Globus pallidus (tissue), 1 donor: ENCODE measurements at regions not wholly inside any gene's neighbourhood (a gene's known extent, or its start where the extent isn't known, plus 50 kb on each side); places are given as distances from the start of the nearest gene placed in this dataset.
"Not testable (repeated sequence)": the region's sequence is repeated elsewhere in the genome, so short reads cannot be mapped to it uniquely, and the experiment has no call there.

Experiments
- DNase-seq: peaks from one replicate; pipeline ENCODE4 v3.0.0-alpha.2; 2015; ENCODE audit warnings: low spot score

DNA sequence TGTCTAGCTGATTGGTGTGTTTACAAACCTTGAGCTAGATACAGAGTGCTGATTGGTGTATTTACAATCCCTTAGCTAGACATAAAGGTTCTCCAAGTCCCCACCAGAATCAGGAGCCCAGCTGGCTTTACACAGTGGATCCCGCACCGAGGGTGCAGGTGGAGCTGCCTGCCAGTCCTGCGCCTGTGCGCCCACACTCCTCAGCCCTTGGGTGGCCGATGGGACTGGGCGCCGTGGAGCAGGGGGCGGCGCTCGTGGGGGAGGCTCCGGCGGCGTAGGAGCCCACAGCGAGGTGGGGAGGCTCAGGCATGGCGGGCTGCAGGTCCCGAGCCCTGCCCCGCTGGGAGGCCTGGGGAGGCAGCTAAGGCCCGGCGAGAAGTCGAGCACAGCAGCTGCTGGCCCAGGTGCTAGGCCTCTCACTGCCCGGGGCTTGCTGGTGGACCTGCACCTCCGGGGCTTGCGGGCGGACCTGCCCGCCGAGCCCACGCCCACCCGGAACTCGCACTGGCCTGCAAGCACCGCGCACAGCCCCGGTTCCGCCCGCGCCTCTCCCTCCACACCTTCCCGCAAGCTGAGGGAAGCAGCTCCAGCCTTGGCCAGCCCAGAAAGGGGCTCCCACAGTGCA is 51.0 kb upstream of the CDYL start:
- DNase-seq, result not testable (repeated sequence)

- DNase-seq, result not testable (repeated sequence)
Measured at GRCh38 chr6:4724727-4725126, 51.5 kb upstream of the CDYL start.

DNA sequence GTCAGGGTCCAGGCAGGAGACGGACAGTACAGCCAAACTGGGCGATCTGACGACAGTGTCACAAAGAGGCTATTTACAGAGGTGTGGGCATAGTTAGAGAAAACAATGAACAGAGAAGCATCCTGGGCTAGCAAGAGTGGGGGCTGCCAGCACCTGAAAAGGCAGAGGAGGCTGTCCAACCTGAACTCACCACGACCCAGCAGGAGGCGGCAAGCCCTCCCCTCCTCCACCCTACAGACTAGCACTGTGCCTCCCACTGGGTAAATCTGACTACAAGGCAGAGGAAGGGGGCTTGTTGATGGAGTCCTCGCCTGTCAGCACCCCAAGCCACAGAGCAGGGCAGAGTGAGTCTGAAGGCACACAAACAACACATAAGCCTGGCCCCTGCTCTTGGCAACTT is 52.8 kb upstream of the CDYL start:
- DNase-seq, result no peak

DNA sequence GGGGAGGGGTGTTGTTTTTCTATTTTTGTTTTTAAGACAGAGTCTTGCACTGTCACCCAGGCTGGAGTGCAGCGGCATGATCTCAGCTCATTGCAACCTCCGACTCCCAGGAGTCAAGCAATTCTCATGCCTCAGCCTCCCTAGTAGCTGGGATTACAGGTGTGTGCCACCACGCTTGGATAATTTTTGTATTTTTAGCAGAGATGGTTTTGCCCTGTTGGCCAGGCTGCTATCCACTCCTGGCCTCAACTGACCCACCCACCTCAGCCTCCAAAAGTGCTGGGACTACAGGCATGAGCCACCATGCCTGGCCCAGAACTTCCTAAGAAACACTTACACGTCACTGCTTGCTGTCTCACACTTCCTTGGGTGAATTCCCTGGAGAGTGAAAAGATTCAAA is 54.8 kb upstream of the CDYL start:
- DNase-seq, result not testable (repeated sequence)

GRCh38 chr6:4719491-4719890 is 56.7 kb upstream of the CDYL start:
- no peak for DNase-seq

- DNase-seq, result no peak
Measured at GRCh38 chr6:4717856-4718255, 58.3 kb upstream of the CDYL start.

GRCh38 chr6:4717124-4717523 is 59.1 kb upstream of the CDYL start:
- DNase-seq, result no peak

GRCh38 chr6:4714961-4715501 is 61.2 kb upstream of the CDYL start:
- no peak for DNase-seq

DNA sequence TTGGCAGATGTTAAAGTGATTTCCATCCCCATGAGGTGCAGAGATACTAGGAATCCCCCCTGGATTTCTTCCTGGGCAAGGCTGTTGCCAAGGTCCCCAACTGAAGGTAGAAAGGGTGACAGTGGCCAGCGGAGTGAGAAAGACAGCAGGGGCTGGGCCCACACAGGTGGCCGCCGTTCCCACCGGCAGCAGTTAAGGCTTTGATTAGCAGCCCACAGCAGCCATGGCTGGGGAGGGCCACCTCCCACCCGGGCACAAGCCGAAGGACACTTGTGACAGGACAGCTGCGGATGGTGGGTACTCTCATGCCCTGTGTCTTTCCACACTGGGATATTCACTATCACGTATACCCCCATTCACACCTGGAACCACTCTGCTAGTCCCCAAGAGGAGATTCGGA is 63.9 kb upstream of the CDYL start:
- no peak for DNase-seq

DNA sequence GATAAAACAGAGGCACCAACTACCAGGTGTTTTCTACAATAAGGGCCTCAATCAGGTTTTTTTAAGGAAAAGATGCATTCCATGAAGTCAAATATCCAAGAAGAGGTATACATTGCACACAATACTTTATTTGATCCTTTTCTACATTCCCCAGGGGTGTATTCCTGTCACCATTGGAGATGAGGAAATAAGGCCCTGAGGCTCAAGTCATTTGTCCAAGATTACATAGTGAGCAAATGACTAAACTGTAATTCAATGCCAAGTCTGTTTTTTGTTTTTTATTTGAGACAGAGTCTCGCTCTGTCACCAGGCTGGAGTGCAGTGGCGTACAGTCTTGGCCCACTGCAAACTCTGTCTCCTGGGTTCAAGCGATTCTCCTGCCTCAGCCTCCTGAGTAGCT is 69.2 kb upstream of the CDYL start:
- no peak for DNase-seq

DNA sequence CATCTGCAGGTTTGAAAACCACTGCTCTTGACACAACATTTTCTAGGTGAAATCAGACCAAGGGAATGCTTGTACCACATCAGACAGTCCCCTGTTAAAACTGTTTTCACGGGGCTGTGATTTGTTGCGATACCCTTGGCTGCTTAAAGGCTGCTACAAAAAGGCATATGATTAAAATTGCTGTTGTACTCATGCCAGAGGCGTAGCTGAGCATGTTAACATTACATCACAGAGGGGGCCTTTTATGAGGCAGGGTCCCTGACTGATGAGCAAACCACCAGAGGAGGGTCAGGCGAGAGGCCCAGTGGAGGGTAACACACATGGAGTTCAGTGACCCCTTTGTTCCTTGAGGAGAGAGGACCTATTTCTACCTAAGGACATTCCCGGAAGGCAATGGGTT is 70.4 kb upstream of the CDYL start:
- DNase-seq, result no peak

- DNase-seq, result no peak
Measured at GRCh38 chr6:4703382-4703781, 72.8 kb upstream of the CDYL start.

DNA sequence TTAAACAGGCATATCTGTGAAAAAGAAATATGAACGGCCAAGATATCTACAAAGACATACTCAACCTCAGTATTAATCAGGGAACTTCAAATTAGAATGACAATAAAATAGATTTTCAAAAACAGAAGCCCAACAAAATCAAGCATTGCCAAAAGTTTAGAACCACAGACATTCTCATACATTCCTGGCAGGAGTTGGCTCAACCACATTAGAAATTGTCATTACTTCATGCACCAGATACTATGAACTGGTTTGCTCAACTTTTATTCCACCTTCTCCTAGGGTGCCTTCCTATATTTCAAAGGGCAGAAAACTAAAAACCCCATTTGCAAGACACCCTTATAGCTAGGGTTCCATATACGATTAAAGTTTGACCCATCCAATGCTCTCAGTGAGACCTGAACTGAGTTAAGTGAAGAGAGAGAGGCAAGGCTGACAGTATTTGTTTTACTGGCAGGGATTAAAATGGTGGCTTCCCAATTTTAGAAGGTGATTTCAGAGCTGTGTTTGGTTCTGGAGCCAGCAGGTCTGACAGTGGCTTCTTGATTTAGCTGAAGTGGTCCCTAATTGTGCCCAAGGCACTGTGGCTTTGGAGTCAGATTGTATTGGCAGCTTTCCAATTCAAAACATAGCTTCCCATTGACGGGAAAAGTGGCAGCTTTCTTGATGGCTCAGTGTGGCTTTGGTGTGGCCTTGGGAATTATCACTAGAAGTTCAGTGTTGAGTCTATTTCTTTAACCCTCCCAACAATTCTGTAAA is 77.1 kb upstream of the CDYL start:
- DNase-seq, result no peak

GRCh38 chr6:4693173-4693970 is 82.8 kb upstream of the CDYL start:
- DNase-seq, result no peak

DNA sequence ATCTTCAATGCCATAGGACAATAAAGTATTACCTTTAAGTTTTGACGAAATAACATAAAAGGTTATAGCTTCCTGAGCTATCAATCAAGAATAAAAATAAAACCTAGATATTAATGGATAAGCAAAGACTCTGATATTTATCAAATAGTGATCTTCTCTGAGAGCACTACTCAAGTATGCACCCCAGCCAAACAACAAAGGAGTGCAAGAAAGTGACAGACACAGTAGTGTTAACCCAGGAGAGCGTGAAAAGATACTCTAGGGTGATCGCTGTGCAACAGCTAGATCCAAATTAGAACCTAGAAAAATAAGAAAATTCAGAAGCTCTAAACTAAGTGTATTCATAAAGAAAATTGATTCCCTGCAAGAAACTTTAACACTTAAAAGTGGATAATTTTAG is 83.5 kb upstream of the CDYL start:
- DNase-seq, result no peak

DNA sequence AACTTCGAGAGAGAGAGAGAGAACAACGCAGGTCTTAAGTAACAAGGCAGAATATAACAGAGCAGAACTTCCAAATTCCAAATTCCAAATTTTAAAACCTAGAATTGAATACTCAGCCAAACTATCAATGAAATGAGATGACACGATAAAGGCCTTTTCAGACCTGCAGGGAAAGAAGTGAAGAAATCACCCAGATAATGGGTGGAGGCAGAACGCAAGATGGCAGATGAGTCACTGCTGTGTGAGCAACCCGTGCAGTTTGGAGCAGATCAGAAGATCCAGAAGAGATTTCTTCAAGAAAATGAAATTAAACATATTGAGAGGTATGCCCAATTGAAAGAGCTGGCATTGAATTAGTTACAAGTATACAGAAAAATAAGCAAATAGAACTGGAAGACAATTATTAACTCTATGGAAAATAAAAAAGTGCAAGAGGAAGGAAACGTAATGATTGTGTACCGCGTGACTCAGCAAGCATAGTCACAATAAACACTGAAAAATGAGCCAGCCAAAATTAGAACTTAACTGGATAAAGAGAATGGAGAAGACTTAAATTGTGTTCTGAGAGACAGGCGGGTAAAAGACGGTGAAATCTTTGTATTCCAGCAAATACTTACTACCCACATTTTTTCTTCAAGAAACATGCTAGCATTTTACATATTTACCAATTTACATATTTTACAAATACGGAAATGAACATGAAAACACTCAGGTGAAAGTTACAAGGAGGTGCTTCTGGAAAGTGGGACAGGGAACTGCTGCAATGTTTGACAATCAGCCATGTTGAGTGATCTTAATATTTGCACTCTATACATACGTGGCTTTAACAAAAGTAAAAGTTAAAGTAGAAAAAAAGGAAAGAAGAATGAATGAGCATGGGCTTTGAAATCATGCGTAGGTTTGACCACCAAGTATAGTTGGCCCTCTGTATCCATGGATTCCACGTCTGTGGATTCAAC is 87.9 kb upstream of the CDYL start:
- no peak for DNase-seq

GRCh38 chr6:4687656-4687988 is 88.6 kb upstream of the CDYL start:
- DNase-seq, result no peak

- DNase-seq, result no peak
Measured at GRCh38 chr6:4682431-4683097, 93.6 kb upstream of the CDYL start.

DNA sequence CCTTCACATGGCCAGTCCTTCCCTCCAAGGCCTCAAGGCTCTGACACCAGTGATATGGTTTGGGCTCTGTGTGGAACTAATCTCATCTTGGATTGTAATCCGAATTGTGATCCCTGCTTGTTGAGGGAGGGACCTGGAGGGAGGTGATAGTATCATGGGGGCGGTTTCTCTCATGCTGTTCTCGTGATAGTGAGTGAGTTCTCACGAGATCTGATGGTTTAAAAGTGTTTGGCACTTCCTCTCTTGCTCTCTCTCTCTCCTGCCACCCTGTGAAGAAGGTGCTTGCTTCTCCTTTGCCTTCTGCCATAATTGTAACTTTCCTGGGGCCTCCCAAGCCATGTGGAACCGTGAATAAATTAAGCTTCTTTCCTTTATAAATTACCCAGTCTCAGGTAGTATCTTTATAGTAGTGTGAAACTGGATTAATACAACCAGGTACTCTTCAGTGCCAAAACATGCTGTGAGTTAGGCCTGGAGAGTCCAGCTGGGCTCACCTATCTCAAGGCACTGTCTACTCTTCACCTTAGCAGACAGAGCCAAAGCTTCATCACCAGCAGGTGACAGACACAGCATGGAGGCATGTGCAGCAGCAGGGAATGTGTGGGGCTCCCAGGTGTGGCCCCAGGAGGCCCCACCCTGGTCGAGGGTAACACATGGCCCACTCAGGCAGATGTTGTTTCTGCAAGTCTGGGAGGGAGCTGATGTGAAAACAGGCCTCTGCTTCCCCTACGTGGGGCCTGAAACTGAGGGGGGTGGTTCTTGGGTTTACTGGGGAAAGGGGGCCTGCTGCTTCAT is 97.5 kb upstream of the CDYL start:
- no peak for DNase-seq

DNA sequence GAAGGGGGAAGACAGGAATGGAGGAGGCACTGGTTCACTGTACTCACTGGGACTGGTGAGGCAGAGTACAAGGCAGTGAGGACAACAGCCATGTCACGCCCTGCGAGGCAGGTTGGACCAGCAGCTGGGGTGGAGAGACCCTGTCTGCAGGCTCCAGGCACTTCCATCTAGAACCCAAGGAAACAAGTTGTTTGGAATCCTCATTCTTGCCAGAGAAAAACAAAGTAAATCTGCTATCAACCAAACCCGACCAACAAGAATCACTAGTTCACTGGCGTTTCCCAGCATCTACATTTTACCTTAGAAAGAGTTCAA is 98.5 kb upstream of the CDYL start:
- DNase-seq, result no peak
